OCI-LY7 (cell line): ENCODE measurements at regions not wholly inside any gene's neighbourhood (a gene's known extent, or its start where the extent isn't known, plus 50 kb on each side); places are given as distances from the start of the nearest gene placed in this dataset.
"Not testable (repeated sequence)": the region's sequence is repeated elsewhere in the genome, so short reads cannot be mapped to it uniquely, and the experiment has no call there.

ENCODE experiments used
- EZH2phosphoT487 ChIP-seq: fragments of 200-600 bp; sonication (generic); IDR thresholded peaks from 2 replicates; pipeline ENCODE4 v1.6.1; 2018; ENCODE audit warnings: low read depth, borderline replicate concordance, mild to moderate bottlenecking, mixed run types, antibody characterized with exemption, low read length, moderate library complexity, mixed read lengths
- TF ChIP-seq, protein P1 (sequence below): fragments of 200-600 bp; sonication (generic); conservative IDR thresholded peaks from 2 replicates; pipeline ENCODE4 v1.5.1; 2014; ENCODE audit warnings: mild to moderate bottlenecking, antibody characterized with exemption, low read length, moderate library complexity, mixed read lengths

DNA sequence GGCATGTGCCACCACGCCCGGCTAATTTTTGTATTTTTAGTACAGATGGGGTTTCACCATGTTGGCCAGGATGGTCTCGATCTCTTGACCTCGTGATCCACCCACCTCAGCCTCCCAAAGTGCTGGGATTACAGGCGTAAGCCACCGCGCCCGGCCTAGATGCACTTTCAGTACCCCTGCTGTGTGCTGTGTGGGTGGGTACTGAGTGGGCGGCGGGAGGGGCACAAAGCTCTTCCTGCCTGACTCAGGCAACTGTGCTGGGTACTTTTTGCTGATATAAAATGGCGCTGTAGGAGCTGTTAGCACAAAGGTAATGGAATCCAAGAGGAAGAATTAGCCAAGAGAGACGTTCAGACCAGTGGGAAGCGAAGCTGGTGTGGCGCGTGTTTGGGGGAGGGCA, 79.6 kb upstream of the HES1 start:
- TF ChIP-seq, protein P1, sequence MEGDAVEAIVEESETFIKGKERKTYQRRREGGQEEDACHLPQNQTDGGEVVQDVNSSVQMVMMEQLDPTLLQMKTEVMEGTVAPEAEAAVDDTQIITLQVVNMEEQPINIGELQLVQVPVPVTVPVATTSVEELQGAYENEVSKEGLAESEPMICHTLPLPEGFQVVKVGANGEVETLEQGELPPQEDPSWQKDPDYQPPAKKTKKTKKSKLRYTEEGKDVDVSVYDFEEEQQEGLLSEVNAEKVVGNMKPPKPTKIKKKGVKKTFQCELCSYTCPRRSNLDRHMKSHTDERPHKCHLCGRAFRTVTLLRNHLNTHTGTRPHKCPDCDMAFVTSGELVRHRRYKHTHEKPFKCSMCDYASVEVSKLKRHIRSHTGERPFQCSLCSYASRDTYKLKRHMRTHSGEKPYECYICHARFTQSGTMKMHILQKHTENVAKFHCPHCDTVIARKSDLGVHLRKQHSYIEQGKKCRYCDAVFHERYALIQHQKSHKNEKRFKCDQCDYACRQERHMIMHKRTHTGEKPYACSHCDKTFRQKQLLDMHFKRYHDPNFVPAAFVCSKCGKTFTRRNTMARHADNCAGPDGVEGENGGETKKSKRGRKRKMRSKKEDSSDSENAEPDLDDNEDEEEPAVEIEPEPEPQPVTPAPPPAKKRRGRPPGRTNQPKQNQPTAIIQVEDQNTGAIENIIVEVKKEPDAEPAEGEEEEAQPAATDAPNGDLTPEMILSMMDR = not testable (repeated sequence)
- TF ChIP-seq EZH2phosphoT487 = not testable (repeated sequence)
